ENCODE measurements at regions not wholly inside any gene's neighbourhood (a gene's known extent, or its start where the extent isn't known, plus 50 kb on each side); places are given as distances from the start of the nearest gene placed in this dataset.

- TF ChIP-seq CTCF (IDR thresholded peaks at IDR 0.05; ENCODE audit: low read depth, low read length) (no peak), EZH2phosphoT487 (IDR thresholded peaks at IDR 0.05; ENCODE audit: low read depth) (no peak)
Measured at GRCh38 chr12:62196146-62196545, 64.1 kb upstream of the USP15 start.

Data from OCI-LY3 (cell line).